GM13976 (cell line): ENCODE measurements at regions not wholly inside any gene's neighbourhood (a gene's known extent, or its start where the extent isn't known, plus 50 kb on each side); places are given as distances from the start of the nearest gene placed in this dataset.

Experiments used
- DNase-seq: peaks from one replicate; pipeline ENCODE4 v3.0.0; 2012; ENCODE audit warnings: low spot score
- in situ Hi-C: fragments of 300-500 bp; cut with MboI; formaldehyde crosslinking; loops from one replicate; pipeline ENCODE4 v1.12.0; 2022; ENCODE audit warnings: low sequenced_read_pairs, mixed read lengths, inconsistent platforms; ENCODE audit not compliant: unreplicated experiment
- TF ChIP-seq, protein P1 (sequence below): IDR thresholded peaks from 2 replicates; pipeline ENCODE4 v1.5.1; 2012; ENCODE audit warnings: borderline replicate concordance, mild to moderate bottlenecking; ENCODE audit not compliant: insufficient read depth; ENCODE audit errors: extremely low read depth, missing control alignments, control extremely low read depth

DNA sequence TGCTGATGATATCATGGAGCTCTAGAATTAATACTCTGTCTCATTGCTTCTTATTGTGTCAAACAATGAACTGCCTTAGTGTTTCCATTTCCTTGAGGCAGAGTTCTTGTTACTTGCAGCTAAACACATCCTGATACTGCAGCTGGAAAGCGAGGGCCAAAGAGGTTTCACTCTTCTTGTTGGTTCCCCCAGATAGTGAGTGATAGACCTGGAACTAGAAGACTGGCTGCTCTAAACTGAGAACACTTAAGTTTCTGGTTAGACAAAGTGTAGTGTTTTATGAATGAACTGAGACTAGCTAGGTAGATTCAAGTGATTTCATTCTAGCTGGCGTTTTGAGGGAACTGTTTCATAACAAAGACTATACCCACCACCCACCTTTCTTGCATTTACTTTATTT, 321.7 kb downstream of the TXNL1 start:
- no peak for DNase-seq
- in situ Hi-C loops = no loop called here
- TF ChIP-seq, protein P1, sequence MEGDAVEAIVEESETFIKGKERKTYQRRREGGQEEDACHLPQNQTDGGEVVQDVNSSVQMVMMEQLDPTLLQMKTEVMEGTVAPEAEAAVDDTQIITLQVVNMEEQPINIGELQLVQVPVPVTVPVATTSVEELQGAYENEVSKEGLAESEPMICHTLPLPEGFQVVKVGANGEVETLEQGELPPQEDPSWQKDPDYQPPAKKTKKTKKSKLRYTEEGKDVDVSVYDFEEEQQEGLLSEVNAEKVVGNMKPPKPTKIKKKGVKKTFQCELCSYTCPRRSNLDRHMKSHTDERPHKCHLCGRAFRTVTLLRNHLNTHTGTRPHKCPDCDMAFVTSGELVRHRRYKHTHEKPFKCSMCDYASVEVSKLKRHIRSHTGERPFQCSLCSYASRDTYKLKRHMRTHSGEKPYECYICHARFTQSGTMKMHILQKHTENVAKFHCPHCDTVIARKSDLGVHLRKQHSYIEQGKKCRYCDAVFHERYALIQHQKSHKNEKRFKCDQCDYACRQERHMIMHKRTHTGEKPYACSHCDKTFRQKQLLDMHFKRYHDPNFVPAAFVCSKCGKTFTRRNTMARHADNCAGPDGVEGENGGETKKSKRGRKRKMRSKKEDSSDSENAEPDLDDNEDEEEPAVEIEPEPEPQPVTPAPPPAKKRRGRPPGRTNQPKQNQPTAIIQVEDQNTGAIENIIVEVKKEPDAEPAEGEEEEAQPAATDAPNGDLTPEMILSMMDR = no peak

DNA sequence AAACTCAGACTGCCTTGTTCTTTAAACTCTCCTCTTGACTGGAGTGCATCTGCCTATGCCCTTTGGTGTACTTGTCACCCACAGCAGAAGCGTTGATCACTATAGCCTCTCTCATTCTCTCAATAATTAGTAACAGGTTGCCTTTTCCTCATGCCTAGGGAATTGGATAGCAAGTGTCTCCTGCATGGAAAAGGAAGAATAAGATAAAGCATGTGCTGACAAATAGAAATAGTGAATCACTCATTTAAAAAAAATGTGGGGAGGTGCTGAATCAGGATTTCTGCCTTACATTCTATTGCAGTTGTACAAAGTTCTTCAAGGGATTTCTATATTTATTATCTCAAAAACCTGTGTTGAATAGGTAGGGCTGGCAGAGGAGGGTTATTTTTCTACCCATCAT, 323.0 kb downstream of the TXNL1 start:
- TF ChIP-seq, protein P1 = no peak
- in situ Hi-C loops = no loop called here
- DNase-seq = no peak

DNA sequence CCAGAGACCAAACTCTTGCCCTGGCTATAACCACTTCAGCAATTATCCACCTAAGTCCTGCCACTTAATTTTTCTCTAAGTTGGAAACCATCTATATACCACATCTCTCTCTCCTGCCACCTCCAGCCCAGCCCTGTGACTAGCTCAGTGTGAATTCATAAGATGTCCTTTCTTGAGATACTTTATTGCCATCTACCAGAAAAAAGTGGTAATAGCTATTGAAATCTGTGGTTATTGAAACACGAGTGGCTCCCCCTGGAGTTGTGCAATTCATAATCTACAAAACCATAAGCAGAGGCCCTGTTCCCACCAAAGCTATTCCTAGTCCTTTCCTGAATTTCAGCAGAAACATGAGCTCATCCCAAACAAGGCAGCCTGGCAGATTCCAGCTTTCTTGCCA, 324.0 kb downstream of the TXNL1 start:
- in situ Hi-C loops = no loop called here
- no peak for DNase-seq
- TF ChIP-seq, protein P1 = no peak

DNA sequence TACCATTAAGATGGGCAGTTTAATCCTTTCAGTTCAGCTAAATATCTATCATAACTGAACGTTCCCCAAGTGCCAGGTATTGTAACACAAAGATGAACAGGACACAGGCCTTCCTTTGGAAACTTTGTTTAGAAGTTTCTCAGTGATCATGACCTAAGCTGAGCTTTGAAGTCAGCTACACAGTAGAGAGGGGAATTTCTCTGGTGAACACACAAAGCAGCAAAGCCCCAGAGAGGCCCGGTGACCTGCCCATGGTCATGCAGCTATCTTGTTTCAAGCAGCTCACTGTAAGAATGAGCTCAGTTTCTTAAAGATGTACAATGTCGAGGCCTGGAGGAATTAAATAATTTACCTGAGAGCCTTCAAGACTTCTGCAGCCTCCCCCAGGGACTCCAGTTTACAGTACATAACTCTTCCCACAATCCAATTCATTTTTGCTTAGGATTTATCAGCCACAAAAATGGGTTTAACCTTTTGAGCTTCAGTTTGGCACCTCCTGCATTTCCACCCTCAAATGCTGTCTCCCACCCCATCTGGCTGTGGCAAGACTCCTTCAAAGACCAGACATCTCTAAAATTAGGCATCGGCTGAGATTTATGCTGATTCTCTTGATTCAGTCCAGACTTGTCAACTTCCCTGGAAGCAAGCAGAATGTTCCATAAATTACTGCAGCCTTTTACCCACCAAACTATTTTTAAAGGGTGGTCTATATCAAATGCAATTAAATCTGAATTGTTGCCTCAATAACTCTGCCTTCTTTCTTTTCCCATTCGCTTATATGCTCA, 325.6 kb downstream of the TXNL1 start:
- TF ChIP-seq, protein P1 = no peak
- in situ Hi-C loops = no loop called here
- no peak for DNase-seq

DNA sequence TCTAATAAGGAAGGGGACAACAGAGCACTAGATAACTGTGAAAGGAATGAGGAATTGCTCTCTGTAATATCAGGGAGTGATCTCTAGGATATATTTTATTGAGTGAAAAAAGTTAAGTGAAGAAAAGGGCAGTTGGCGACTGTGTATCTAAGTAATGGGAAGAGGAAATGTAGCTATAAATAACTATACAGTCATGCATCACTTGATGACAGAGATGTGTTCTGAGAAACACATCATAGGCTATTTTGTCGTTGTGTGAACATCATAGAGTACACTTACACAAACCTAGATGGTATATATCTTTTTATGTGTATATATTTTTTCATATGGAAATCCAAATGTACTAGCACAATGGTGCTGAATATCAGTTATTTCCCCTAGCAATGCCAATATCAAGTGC, 329.3 kb downstream of the TXNL1 start:
- DNase-seq = no peak
- TF ChIP-seq, protein P1 = no peak
- in situ Hi-C loops = no loop called here

DNA sequence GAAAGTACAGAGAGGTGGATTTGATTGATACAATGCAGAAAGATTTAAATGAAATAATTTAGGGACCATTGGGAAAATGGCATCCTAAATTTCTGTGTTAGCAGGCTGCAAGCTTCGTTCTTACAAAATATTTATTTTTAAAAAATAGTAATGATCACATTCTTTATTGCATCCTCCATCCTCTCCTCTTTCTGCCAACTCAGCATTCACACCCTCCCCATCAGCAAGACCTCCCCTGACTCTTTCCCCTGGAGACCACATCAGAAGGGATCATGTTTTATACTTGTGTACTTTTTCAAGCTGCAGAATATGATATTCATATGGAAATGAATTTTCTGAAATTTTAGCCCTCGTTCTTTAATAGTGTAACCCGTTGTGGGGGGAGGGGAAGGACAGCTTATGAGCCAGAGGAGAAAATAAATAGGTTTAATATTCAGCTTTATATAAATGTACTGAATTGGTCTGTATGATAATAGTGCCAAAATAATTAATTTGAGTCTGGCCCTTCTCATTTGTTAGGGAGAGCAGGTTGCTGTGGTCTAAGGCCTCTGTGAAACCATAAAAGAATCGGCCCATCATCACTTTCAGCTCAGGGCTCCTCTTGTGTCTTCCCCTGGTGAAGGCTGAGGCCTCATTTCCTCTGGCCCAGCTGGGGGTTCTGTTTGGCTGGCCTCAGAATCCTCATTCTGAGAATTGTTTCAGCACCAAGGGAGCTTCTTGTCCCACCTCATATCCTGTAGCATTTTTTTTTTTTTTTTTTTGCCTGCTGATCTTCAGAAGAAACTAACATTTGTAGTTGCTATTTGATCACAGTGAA, 330.8 kb downstream of the TXNL1 start:
- TF ChIP-seq, protein P1 = no peak
- no peak for DNase-seq
- in situ Hi-C loops = no loop called here
